ENCODE measurements at regions not wholly inside any gene's neighbourhood (a gene's known extent, or its start where the extent isn't known, plus 50 kb on each side); places are given as distances from the start of the nearest gene placed in this dataset.

DNA sequence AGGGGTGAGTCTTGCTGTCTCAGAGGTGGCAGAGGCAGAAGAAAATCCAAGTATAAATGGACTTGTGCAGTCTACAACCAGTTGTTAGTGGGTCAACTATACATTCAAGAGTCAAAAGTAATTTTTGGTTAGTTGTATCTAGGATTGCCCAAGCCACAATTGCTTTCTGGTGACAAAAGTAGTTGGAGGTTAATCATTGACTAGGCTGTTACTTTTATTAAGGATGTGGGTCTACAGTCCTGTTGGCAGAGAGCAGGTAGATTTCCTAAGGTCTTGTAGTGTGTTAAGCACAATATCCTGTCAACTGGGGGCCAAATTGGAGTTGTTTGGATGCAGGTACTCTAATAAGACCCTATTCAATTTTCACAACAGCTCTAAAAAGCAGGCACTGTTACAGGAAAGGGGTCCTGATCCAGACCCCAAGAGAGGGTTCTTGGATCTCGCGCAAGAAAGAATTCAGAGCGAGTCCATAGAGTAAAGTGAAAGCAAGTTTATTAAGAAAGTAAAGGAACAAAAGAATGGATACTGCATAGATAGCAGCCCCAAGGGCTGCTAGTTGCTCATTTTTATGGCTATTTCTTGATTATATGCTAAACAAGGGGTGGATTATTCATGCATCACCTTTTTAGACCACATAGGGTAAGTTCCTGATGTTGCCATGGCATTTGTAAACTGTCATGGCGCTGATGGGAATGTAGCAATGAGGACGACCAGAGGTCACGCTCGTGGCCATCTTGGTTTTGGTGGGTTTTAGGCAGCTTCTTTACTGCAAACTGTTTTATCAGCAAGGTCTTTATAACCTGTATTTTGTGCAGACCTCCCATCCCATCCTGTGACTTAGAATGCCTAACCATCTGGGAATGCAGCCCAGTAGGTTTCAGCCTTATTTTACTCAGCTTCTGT lies 232.6 kb upstream of the SRRM4 start:
- 92% methylated on average over 7 of the region's 7 CpGs; no CpG with 5 or more reads in 1 of the 2 experiments for WGBS, 2 experiments (ENCODE audit: extremely low coverage in 1 of 2, insufficient coverage in 1 of 2, insufficient read length in 1 of 2, insufficient replicate concordance in 2 of 2, low coverage in 1 of 2, low lambda C conversion rate in 2 of 2, missing lambda C conversion rate in 1 of 2)
- Histone ChIP-seq H4K91ac (replicated peaks; ENCODE audit: insufficient read length, low read length) (no peak overlapping the region), H3K4me3 (ENCODE audit: extremely low read depth in 1 of 4, insufficient read depth in 2 of 4, low read depth in 3 of 4, low read length in 4 of 4) (no peak overlapping the region), H3K79me1 (ENCODE audit: low read depth, low read length) (no peaks in the 10 kb centered on the region), H4K20me1 (replicated peaks in 1 of 2; ENCODE audit: control insufficient read depth in 1 of 2, insufficient read depth in 2 of 2, low read length in 2 of 2) (no peaks in the 10 kb centered on the region), H3K23me2 (ENCODE audit: low read depth, low read length) (no peaks in the 10 kb centered on the region), H3K56ac (replicated peaks; ENCODE audit: insufficient read length, low read depth, low read length) (no peak overlapping the region), H3K9ac (replicated peaks in 1 of 4; ENCODE audit: extremely low read depth in 1 of 4, low read depth in 3 of 4, low read length in 3 of 4) (no peak overlapping the region), H3K18ac (ENCODE audit: extremely low read depth, low read length) (no peak overlapping the region), H2BK15ac (ENCODE audit: low read length) (no peak overlapping the region), H3K4me2 (ENCODE audit: insufficient read depth in 1 of 2, low read depth in 2 of 2, low read length in 2 of 2) (no peak overlapping the region), H2BK20ac (ENCODE audit: low read length) (no peak overlapping the region), H2AK5ac (ENCODE audit: low read depth, low read length) (no peak overlapping the region), H3K4me1 (replicated peaks in 1 of 4; ENCODE audit: control insufficient read depth in 3 of 4, insufficient read depth in 4 of 4, low read length in 3 of 4) (peaks cover 0 to 7% (median 3%) of the 10 kb centered on the region in 4 experiments; a peak in 3 of 7 replicates), H3K23ac (ENCODE audit: insufficient read length) (no peak overlapping the region), H4K5ac (ENCODE audit: insufficient read length, low read depth, low read length) (no peak overlapping the region), H2BK120ac (replicated peaks; ENCODE audit: low read depth, low read length) (no peak overlapping the region), H3K27ac (ENCODE audit: low read depth, low read length) (no peak overlapping the region), H3K4ac (replicated peaks; ENCODE audit: insufficient read length, low read depth, low read length) (no peak overlapping the region), H2BK5ac (ENCODE audit: low read depth, low read length) (no peak overlapping the region), H3K9me3 (ENCODE audit: insufficient read depth in 2 of 2, low read depth in 1 of 2, low read length in 1 of 2) (peaks cover 3% of the 10 kb centered on the region in 2 experiments; a peak in 1 of 4 replicates), H3K14ac (ENCODE audit: insufficient read length) (no peak overlapping the region), H3K27me3 (replicated peaks in 1 of 4; ENCODE audit: control insufficient read depth in 3 of 4, extremely low read depth in 1 of 4, insufficient read depth in 3 of 4, low read length in 3 of 4) (no peaks in the 10 kb centered on the region), H2BK12ac (ENCODE audit: low read depth, low read length) (no peak overlapping the region), H3K79me2 (ENCODE audit: control insufficient read depth in 1 of 2, insufficient read depth in 2 of 2, low read length in 2 of 2) (no peaks in the 10 kb centered on the region), H2AFZ (ENCODE audit: low read length) (no peak overlapping the region), H3K36me3 (ENCODE audit: control insufficient read depth in 2 of 4, insufficient read depth in 4 of 4, low read length in 3 of 4) (no peaks in the 10 kb centered on the region), H4K8ac (ENCODE audit: extremely low read depth, insufficient read depth, low read length) (no peak overlapping the region)
- FAIRE-seq, result no peak
- peak; percentile 62; the same call in 1 of the 2 replicates for TF ChIP-seq YY1 (IDR thresholded peaks at IDR 0.05; ENCODE audit: low read depth, low read length)
- TF ChIP-seq SP2 (IDR thresholded peaks at IDR 0.05; ENCODE audit: low read length), result no peak
- no peak for TF ChIP-seq RNF2 (IDR thresholded peaks at IDR 0.05; ENCODE audit: borderline replicate concordance, low read depth, low read length, missing control alignments, poor library complexity, severe bottlenecking)
- CTCF ChIA-PET (ENCODE audit: partially characterized antibody), result no interaction called here
- POLR2A ChIA-PET (ENCODE audit: partially characterized antibody), result no interaction called here
- no peak for DNase-seq (ENCODE audit: low read depth in 1 of 2, low spot score in 2 of 2)
